ENCODE measurements at regions not wholly inside any gene's neighbourhood (a gene's known extent, or its start where the extent isn't known, plus 50 kb on each side); places are given as distances from the start of the nearest gene placed in this dataset.
"Not testable (repeated sequence)": the region's sequence is repeated elsewhere in the genome, so short reads cannot be mapped to it uniquely, and the experiment has no call there.

DNA sequence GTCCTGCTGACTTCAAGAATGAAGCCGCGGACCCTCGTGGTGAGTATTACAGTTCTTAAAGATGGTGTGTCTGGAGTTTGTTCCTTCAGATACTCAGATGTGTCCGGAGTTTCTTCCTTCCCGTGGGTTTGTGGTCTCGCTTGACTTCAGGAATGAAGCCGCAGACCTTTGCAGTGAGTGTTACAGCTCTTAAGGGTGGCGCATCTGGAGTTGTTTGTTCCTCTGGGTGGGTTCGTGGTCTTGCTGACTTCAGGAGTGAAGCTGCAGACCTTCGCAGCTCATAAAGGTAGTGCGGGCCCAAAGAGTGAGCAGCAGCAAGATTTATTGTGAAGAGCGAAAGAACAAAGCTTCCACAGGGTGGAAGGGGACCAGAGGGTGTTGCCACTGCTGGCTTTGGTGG is 170.2 kb downstream of the C12orf75 start:
- TF ChIP-seq, protein P1, sequence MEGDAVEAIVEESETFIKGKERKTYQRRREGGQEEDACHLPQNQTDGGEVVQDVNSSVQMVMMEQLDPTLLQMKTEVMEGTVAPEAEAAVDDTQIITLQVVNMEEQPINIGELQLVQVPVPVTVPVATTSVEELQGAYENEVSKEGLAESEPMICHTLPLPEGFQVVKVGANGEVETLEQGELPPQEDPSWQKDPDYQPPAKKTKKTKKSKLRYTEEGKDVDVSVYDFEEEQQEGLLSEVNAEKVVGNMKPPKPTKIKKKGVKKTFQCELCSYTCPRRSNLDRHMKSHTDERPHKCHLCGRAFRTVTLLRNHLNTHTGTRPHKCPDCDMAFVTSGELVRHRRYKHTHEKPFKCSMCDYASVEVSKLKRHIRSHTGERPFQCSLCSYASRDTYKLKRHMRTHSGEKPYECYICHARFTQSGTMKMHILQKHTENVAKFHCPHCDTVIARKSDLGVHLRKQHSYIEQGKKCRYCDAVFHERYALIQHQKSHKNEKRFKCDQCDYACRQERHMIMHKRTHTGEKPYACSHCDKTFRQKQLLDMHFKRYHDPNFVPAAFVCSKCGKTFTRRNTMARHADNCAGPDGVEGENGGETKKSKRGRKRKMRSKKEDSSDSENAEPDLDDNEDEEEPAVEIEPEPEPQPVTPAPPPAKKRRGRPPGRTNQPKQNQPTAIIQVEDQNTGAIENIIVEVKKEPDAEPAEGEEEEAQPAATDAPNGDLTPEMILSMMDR (IDR thresholded peaks at IDR 0.05; ENCODE audit: insufficient read depth, low read length, poor library complexity, severe bottlenecking): not testable (repeated sequence)
- TF ChIP-seq EZH2phosphoT487 (conservative IDR thresholded peaks at IDR 0.05; ENCODE audit: low read length): not testable (repeated sequence)
